ENCODE measurements at regions not wholly inside any gene's neighbourhood (a gene's known extent, or its start where the extent isn't known, plus 50 kb on each side); places are given as distances from the start of the nearest gene placed in this dataset.

DNA sequence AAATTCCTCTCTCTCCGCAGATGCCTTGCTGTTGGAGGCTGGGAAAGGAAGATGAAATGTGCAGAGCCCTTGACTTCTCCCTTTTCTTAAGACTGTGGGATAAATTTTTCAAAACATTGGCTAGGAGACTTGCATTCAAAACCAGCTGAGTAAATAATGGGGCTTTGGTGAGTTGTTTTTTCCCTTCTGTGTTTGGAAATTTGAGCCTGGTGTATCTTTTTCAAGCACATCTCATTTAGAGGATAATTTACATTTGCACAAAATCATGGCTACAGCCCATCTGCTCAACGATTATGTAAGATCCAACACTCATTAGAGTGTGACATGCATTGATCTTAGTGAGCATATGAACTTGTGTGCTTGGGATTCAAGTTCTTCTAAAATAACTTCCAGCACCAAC, 112.1 kb upstream of the ATP8B1 start:
- Mint-ChIP-seq H3K27me3 (peaks cover 4% of the 10 kb centered on the region), H3K4me1 (ENCODE audit: low read depth) (peaks cover 10% of the 10 kb centered on the region), H3K27ac (no peak overlapping the region), H3K4me3 (no peak overlapping the region), H3K36me3 (ENCODE audit: low read depth) (no peaks in the 10 kb centered on the region), H3K9me3 (no peaks in the 10 kb centered on the region)

DNA sequence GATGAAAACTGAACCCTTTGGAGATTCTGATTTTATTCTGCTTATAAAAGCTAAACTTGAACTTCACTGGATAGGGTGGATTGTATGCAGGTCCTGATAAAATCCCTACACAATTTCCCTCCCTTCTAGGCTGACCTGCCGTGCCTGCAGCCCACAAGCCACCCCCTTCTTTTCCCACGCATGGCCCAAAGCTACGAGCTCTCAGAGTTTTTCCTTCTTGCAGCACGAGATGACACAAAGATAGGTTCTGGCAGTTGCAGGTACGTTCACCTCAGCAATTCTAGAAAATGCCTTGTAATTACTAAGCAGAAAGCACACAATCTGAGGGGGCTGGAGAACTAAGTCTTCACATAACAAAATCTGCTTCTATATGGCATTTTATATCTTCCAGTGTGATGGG, 110.6 kb upstream of the ATP8B1 start:
- H3K9me3 Mint-ChIP-seq: no peaks in the 10 kb centered on the region
- peaks cover 10% of the 10 kb centered on the region for H3K4me1 Mint-ChIP-seq (ENCODE audit: low read depth)
- no peaks in the 10 kb centered on the region for H3K27me3 Mint-ChIP-seq
- H3K4me3 Mint-ChIP-seq: no peak overlapping the region
- H3K27ac Mint-ChIP-seq: no peak overlapping the region
- H3K36me3 Mint-ChIP-seq (ENCODE audit: low read depth): no peaks in the 10 kb centered on the region

DNA sequence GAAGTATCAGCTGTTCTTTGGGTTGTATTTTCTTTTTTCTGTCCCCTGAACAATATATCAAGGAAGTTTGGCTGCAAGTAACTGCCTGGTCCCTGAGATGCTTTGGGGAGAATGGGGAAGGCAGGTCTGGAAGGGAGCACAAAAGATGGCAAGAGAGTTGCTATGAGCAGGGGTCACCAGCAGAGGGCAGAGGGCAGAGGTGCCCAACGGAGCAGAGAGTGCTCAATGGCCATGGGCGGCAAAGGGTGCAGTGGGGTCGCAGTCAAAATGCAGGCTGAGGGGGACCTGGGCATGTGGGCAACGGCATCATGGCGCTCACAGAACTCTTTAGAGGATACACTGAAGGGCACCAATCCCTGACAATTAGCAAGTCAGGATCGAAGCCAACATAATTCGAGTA, 107.7 kb upstream of the ATP8B1 start:
- no peaks in the 10 kb centered on the region for H3K9me3 Mint-ChIP-seq

DNA sequence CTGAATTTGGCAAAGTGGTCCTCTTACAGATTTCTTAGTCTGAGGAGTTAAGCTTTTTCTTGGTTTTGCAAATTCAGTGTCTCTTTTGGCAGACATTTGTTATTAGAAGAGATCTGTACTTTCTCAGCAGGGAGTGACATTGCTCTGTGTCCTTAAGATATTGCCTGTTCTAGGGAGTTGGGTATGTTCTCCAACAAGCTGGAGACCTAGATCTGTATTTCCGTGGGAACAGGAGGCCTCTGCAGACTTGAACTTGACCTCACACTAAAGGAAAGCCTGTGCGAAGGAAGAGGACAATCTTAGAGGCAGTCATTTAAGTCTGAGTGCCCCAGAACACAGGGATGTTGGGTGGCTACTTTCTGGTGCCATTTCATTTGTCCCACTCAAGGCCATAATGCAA, 107.0 kb upstream of the ATP8B1 start:
- Mint-ChIP-seq H3K4me1 (ENCODE audit: low read depth) (no peaks in the 10 kb centered on the region), H3K36me3 (ENCODE audit: low read depth) (no peaks in the 10 kb centered on the region), H3K27me3 (peaks cover 10% of the 10 kb centered on the region), H3K4me3 (no peak overlapping the region), H3K9me3 (no peaks in the 10 kb centered on the region), H3K27ac (no peak overlapping the region)

More for the DNA sequence above, 107.7 kb upstream of the ATP8B1 start:
- H3K27me3 Mint-ChIP-seq: peaks cover 9% of the 10 kb centered on the region
- H3K27ac Mint-ChIP-seq: no peak overlapping the region
- H3K4me1 Mint-ChIP-seq (ENCODE audit: low read depth): peaks cover 1% of the 10 kb centered on the region
- H3K4me3 Mint-ChIP-seq: no peak overlapping the region
- H3K36me3 Mint-ChIP-seq (ENCODE audit: low read depth): no peaks in the 10 kb centered on the region

DNA sequence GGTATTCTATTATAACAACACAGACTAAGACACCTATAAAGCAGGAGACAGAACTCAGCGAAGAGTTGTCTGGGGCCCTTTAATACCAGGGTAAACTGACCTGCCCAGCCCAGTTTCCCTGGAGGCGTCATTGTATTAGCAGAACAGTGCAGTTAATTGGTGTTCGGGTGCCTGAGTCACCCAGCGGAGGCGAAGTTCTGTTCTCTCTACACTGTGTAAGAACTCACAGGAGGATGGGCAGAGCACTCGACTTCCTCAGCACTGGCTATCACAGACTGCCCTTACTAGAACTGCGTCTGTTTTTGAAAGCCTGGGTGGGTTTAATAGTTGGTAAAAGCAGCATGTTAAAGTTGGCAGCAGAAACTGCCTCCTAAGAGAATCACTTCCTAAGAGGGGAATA, 106.5 kb upstream of the ATP8B1 start:
- Mint-ChIP-seq H3K9me3 (no peaks in the 10 kb centered on the region), H3K27me3 (peaks cover 10% of the 10 kb centered on the region), H3K4me1 (ENCODE audit: low read depth) (no peaks in the 10 kb centered on the region), H3K4me3 (no peak overlapping the region), H3K36me3 (ENCODE audit: low read depth) (no peaks in the 10 kb centered on the region), H3K27ac (no peak overlapping the region)

DNA sequence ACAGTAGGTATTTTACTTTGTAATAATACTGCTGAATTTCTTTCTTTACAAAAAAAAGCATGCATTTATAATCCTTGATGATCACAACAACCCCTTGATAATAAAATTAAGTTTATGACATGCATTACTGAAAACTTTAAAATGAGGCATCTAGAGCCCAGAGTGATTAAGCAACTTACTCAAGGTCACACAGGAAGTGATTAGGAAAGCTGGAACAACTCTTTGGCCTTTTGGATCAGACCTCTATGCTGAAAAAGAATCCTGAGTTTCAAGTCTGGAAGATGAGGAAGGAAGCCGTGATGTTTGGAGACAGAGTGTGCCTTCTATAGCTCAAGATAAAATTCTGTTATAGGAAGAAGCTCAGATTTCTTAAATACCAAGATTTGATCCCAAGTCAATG, 105.0 kb upstream of the ATP8B1 start:
- Mint-ChIP-seq H3K4me3 (no peak overlapping the region), H3K27me3 (peaks cover 10% of the 10 kb centered on the region), H3K27ac (no peak overlapping the region), H3K4me1 (ENCODE audit: low read depth) (no peaks in the 10 kb centered on the region), H3K9me3 (no peaks in the 10 kb centered on the region), H3K36me3 (ENCODE audit: low read depth) (no peaks in the 10 kb centered on the region)

DNA sequence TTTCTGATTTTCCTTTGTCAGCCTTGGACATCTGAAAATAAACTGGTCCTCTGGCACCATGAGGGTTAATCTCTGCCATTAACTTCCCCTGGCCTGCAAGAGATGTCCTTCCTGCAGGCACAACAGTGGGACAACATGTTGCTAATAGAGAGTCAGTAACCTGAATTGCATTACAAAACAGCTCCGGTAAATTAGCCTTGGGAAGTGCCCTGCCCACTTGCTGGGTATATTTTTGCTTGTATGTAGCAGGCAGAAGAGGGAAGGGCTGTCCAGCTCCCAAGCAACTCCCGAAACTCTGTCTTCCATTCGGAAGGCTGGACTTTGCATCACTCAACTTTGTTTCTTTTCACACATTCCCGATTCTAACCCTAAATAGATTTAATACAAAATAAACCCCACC, 104.4 kb upstream of the ATP8B1 start:
- Mint-ChIP-seq H3K27me3 (peaks cover 10% of the 10 kb centered on the region), H3K27ac (no peak overlapping the region), H3K4me1 (ENCODE audit: low read depth) (no peaks in the 10 kb centered on the region), H3K4me3 (no peak overlapping the region), H3K9me3 (no peaks in the 10 kb centered on the region), H3K36me3 (ENCODE audit: low read depth) (no peaks in the 10 kb centered on the region)

DNA sequence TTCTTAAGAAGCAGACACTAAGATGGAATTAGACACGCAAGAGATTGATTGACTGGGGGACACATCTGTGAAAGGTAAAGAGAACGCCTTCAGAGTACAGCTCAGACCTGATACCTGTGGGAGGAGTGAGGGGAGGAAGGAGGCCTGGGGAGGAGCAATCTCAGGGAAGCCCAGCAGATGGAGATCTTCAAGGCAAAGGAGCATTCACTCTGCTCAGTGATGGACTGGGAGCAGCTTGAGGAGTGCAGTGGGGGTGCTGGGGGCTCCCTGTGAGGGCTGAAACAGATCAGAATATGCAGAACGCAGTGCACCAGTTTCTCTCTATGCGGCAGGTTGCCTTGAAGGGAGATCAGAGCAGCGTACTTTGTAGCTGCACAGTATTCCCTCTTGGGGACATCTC, 103.7 kb upstream of the ATP8B1 start:
- no peak overlapping the region for H3K27ac Mint-ChIP-seq
- H3K4me1 Mint-ChIP-seq (ENCODE audit: low read depth): no peaks in the 10 kb centered on the region
- H3K27me3 Mint-ChIP-seq: peaks cover 10% of the 10 kb centered on the region
- H3K9me3 Mint-ChIP-seq: no peaks in the 10 kb centered on the region
- no peaks in the 10 kb centered on the region for H3K36me3 Mint-ChIP-seq (ENCODE audit: low read depth)
- H3K4me3 Mint-ChIP-seq: no peak overlapping the region

DNA sequence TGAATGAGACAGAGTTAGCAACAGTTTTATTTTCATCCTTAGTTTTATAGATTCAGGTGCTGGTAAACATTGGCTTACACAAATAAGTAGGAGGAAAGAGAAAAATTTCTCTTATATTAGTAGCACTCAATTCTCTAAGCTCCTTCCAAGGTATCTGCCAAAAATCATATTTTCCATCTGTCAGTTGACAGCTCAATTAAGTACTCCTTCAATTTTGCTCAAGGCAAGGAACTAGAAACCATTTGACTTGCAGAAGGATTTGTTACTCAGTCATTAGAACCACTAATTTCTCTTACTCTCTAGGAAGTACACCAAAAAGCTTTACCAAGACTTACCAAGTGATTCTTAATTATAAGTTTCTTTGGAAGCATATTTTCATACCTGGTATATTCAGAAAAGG, 101.4 kb upstream of the ATP8B1 start:
- Mint-ChIP-seq H3K27me3 (peaks cover 10% of the 10 kb centered on the region), H3K27ac (no peak overlapping the region), H3K4me1 (ENCODE audit: low read depth) (no peaks in the 10 kb centered on the region), H3K36me3 (ENCODE audit: low read depth) (no peaks in the 10 kb centered on the region), H3K4me3 (no peak overlapping the region), H3K9me3 (no peaks in the 10 kb centered on the region)

DNA sequence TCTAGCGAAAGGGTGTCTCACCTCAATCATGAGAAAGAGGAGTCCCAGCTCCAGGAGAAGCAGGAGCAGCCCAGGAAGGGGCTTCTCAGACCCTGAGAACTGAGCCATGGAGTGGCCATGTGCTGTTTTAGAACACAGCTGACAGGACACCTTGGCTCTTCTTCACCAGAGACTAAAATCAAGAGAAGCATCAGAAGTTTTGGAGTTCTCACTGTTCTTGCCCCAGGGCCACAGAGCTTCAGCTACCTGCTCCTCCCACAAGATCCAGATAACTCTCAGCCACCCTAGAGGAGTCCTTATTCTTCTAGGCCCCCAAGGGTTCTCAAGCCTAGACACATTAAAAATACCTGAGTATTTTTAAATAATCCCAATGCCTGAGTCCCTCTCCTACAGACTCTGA, 99.6 kb upstream of the ATP8B1 start:
- no peaks in the 10 kb centered on the region for H3K9me3 Mint-ChIP-seq
- no peak overlapping the region for H3K27ac Mint-ChIP-seq
- H3K4me3 Mint-ChIP-seq: no peak overlapping the region
- H3K4me1 Mint-ChIP-seq (ENCODE audit: low read depth): no peaks in the 10 kb centered on the region
- H3K36me3 Mint-ChIP-seq (ENCODE audit: low read depth): no peaks in the 10 kb centered on the region
- H3K27me3 Mint-ChIP-seq: peaks cover 13% of the 10 kb centered on the region

DNA sequence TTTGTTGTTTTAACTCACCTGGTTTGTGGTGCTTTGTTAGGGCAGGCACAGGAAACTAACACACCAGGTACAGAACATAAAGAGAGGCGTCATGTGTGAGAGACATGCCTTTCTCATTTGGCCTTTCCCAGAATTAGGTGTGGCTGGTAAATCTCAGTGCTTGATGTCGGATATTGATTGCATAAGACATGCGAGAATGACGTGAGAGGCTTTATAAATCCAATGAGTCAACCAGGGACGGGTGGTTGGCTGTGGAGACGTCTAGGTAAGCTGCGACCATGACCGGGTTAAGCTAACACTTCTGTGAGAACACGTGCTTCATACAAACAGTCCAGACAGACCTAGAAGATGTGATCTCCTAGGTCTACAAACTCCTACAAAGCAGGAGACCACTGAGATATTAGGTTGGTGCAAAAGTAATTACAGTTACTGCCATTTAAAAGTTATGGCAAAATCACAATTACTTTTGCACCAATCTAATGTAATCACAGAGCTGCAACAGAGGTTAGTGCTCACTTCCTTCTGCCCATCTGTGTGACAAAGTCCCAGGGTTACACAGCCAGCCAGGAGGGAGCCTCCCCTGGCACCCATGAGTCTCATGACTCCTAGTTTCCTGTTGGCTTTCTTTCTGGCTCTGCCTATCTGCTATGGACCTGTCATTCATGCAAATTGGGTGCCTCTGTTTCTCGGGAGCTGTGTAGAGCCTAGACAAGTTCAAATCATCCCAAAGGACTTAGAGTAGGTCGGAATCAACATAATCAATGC, 98.9 kb upstream of the ATP8B1 start:
- no peak overlapping the region for H3K27ac Mint-ChIP-seq
- no peaks in the 10 kb centered on the region for H3K36me3 Mint-ChIP-seq (ENCODE audit: low read depth)
- no peaks in the 10 kb centered on the region for H3K4me1 Mint-ChIP-seq (ENCODE audit: low read depth)
- H3K27me3 Mint-ChIP-seq: peaks cover 13% of the 10 kb centered on the region
- no peak overlapping the region for H3K4me3 Mint-ChIP-seq
- H3K9me3 Mint-ChIP-seq: no peaks in the 10 kb centered on the region

DNA sequence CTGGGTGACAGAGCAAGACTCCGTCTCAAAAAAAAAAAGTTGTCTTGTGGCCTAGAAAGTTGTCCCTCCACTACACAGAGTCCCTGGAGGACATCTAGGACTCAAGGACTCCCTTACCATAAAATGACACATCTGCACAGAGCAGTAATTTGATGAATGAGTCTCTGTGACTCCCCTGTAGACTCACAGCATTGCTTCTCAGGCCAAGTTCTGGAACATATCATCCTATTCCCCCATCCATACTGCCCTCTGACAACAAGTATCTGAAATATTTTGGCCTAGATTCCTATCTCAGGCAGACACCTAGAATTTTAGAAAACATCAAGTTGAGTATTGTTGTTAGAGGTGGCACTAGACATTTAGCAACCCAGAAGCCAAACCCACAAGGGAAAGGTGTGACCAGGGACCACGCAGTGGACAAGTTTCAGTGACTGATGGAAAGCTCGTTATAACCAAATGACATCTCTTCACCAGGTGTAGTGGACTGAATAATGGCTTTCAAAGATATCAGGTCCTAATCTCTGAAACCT, 97.9 kb upstream of the ATP8B1 start:
- Mint-ChIP-seq H3K9me3 (no peaks in the 10 kb centered on the region), H3K4me1 (ENCODE audit: low read depth) (no peaks in the 10 kb centered on the region), H3K36me3 (ENCODE audit: low read depth) (no peaks in the 10 kb centered on the region), H3K4me3 (no peak overlapping the region), H3K27ac (no peak overlapping the region), H3K27me3 (peaks cover 6% of the 10 kb centered on the region)

DNA sequence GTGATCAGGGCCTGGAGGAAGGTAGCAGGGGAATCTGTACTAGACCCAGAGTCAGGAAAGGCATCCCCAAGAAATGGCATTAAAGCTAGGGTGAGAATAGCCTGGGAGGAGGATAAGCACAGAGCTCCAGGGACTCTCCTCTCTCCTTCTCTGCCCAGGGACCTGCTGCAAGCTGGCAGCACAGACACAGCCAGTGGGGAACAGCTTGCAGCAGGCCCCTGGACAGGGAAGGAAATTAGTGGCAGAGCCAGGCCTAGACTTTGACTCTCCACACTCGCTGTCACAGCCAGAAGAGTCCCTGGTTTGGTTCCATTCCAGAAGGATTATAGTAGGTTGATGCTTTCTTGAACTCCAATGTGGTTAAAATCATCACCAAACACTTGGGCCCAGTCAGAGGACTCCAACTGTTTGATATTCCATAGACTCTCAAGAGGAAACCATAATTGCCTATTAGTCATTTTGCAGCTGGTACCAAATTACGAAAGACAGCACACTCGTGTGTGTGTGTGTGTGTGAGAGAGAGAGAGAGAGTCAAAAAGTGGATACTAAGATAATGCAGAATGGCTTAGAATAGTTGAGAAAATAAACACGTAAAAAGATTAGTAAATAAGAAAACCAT, 95.5 kb upstream of the ATP8B1 start:
- Mint-ChIP-seq H3K36me3 (ENCODE audit: low read depth) (no peaks in the 10 kb centered on the region), H3K4me3 (no peak overlapping the region), H3K27me3 (peaks cover 3% of the 10 kb centered on the region), H3K9me3 (no peaks in the 10 kb centered on the region), H3K4me1 (ENCODE audit: low read depth) (no peaks in the 10 kb centered on the region), H3K27ac (no peak overlapping the region)

DNA sequence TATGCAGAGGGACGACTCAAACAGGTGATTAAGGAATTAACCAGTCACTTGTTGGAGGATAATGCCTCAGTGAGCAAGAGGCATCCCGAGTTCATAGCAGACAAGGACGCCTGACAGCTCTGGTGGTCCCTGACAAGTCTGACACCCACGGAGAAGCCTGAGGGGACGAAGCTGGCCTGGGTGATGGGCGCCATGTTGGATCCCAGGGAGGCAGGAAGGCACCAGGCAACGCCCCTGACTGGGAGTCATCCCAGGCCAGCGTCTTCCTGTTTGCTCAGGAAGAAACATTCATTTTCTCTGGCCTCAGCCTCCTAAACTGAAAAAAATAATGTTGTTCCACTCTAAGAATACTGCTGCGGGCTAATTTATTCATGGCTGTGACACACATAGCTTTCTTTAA, 92.1 kb upstream of the ATP8B1 start:
- H3K4me1 Mint-ChIP-seq (ENCODE audit: low read depth): peaks cover 8% of the 10 kb centered on the region
- H3K4me3 Mint-ChIP-seq: no peak overlapping the region
- H3K9me3 Mint-ChIP-seq: no peaks in the 10 kb centered on the region
- H3K27me3 Mint-ChIP-seq: peaks cover 3% of the 10 kb centered on the region
- no peaks in the 10 kb centered on the region for H3K36me3 Mint-ChIP-seq (ENCODE audit: low read depth)
- H3K27ac Mint-ChIP-seq: no peak overlapping the region

DNA sequence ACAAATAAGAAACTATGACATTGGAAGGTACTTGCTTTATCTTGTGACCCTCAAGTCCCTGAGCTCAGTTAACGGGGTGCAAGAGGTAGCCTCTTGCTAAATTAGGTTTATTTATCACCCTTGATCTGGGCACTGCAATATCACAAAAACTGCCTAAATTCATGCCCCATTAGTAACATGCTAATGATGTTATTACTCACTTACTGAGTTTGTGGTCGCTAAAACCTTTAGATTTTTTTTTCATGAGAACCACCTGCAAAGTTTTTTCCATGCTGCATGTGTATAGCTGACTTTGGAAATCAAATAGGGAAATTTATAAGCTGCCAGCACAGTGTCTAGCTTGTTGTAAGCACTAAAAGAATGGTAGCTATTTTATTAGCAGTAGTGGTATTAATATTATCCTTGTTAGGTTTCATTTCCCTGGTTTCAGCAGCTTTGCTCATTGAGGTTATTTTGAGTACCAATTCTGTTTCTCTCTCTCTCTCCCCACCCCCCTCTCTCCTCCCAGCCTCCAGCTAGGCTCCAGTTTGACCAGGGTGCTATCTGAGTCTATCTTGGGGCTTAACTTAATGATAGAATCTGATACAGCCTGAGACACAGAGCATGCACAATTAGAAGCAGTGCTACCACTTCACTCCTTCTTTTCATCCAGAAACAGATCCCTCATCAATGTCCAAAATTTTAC, 88.7 kb upstream of the ATP8B1 start:
- H3K27me3 Mint-ChIP-seq: no peaks in the 10 kb centered on the region
- H3K4me3 Mint-ChIP-seq: no peak overlapping the region
- H3K9me3 Mint-ChIP-seq: no peaks in the 10 kb centered on the region
- peaks cover 8% of the 10 kb centered on the region for H3K4me1 Mint-ChIP-seq (ENCODE audit: low read depth)
- H3K27ac Mint-ChIP-seq: no peak overlapping the region
- H3K36me3 Mint-ChIP-seq (ENCODE audit: low read depth): no peaks in the 10 kb centered on the region

All from stimulated activated naive CD8-positive, alpha-beta T cell treated with anti-CD3 and anti-CD28 coated beads, Interleukin-15, Interleukin-2, amounts not matched to agents 100 ng/mL and 50 ng/mL, for 24 hours (primary cell).